ENCODE measurements at regions not wholly inside any gene's neighbourhood (a gene's known extent, or its start where the extent isn't known, plus 50 kb on each side); places are given as distances from the start of the nearest gene placed in this dataset.

DNA sequence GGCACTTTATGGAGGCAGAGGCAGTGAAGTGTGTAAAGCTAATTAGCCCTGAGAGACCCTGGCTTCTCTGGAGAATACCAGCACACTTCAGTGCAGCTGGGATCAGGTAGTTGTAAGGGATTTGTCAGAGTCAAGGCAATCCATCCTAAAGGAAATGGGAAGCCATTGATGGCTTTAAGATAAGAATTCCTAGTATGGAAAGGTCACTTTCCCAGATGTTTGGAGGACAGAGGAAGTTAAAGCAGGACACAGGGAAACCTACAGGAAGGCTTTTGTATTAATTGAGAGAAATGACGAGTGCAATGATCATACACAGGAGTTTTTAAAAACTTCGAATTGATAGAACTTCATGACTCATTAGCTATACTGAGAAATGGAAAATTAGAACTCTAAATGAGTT lies 254.4 kb downstream of the SLC16A7 start:
- Mint-ChIP-seq H3K27ac (ENCODE audit: unreplicated experiment) (peak overlapping the region; percentile 59), H3K4me1 (ENCODE audit: unreplicated experiment) (peaks cover 25% of the 10 kb centered on the region), H3K4me3 (ENCODE audit: unreplicated experiment) (no peak overlapping the region), H3K9me3 (ENCODE audit: unreplicated experiment) (no peaks in the 10 kb centered on the region), H3K36me3 (ENCODE audit: low read depth, unreplicated experiment) (no peaks in the 10 kb centered on the region), H3K27me3 (ENCODE audit: unreplicated experiment) (peaks cover 3% of the 10 kb centered on the region)
- no peak for DNase-seq (ENCODE audit: low spot score)
- TF ChIP-seq, protein P1, sequence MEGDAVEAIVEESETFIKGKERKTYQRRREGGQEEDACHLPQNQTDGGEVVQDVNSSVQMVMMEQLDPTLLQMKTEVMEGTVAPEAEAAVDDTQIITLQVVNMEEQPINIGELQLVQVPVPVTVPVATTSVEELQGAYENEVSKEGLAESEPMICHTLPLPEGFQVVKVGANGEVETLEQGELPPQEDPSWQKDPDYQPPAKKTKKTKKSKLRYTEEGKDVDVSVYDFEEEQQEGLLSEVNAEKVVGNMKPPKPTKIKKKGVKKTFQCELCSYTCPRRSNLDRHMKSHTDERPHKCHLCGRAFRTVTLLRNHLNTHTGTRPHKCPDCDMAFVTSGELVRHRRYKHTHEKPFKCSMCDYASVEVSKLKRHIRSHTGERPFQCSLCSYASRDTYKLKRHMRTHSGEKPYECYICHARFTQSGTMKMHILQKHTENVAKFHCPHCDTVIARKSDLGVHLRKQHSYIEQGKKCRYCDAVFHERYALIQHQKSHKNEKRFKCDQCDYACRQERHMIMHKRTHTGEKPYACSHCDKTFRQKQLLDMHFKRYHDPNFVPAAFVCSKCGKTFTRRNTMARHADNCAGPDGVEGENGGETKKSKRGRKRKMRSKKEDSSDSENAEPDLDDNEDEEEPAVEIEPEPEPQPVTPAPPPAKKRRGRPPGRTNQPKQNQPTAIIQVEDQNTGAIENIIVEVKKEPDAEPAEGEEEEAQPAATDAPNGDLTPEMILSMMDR (IDR thresholded peaks at IDR 0.05; ENCODE audit: unreplicated experiment) = no peak

DNA sequence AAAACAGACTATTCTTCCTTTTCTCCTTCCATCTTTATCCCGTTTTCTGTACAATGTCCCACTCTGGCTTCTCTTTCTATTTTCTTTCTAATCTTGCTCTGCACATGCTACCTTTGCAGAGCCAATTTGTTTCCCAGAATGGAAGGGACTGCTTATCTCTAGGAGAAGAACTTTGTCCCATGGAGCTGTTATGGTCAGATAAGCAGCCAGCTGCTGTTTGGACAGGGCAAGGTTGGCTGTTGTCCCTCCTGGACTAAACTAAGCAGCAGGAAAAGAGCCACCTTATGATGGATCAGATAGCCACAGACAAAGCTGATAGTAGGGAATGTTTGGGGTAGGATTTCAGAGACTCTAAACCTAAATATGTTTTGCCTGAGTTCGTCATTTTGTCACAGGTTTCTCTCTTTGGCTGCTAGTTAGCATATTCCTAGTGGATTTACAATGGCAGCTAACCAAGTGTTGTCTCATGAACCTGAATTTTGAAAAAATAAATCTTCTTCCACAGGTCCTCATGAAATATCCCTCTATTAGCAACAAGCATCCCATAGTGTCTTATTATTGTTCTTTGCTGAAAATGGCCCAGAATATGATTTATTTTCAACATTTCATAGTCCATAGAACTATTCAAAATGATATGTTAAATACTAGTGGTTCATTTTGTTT lies 262.8 kb downstream of the SLC16A7 start:
- peaks cover 6% of the 10 kb centered on the region for H3K9me3 Mint-ChIP-seq (ENCODE audit: unreplicated experiment)
- peak; percentile 14 for DNase-seq (ENCODE audit: low spot score)
- H3K36me3 Mint-ChIP-seq (ENCODE audit: low read depth, unreplicated experiment) = peaks cover 5% of the 10 kb centered on the region
- no peak overlapping the region for H3K27ac Mint-ChIP-seq (ENCODE audit: unreplicated experiment)
- peaks cover 2% of the 10 kb centered on the region for H3K27me3 Mint-ChIP-seq (ENCODE audit: unreplicated experiment)
- TF ChIP-seq, protein P1 (IDR thresholded peaks at IDR 0.05; ENCODE audit: unreplicated experiment) = no peak
- no peak overlapping the region for H3K4me3 Mint-ChIP-seq (ENCODE audit: unreplicated experiment)
- no peaks in the 10 kb centered on the region for H3K4me1 Mint-ChIP-seq (ENCODE audit: unreplicated experiment)

DNA sequence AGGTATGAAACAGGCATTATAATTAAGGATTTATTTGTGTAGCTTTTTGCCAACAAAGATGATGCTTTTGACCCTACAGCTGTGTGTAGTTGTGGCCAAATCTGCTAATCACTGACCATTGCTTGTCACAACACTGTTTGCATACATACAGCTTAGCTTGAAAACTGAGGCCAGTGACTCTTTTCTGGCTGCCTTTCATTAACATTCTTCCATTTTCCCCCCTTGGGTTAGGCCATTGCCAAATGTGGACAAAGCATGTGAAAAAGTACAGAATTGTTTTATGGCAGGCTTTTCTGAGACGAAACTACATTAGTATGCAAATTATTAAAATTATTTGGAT lies 263.3 kb downstream of the SLC16A7 start:
- TF ChIP-seq, protein P1 (IDR thresholded peaks at IDR 0.05; ENCODE audit: unreplicated experiment) = no peak
- H3K27ac Mint-ChIP-seq (ENCODE audit: unreplicated experiment) = no peak overlapping the region
- H3K36me3 Mint-ChIP-seq (ENCODE audit: low read depth, unreplicated experiment) = peaks cover 5% of the 10 kb centered on the region
- no peaks in the 10 kb centered on the region for H3K27me3 Mint-ChIP-seq (ENCODE audit: unreplicated experiment)
- DNase-seq (ENCODE audit: low spot score) = no peak
- no peaks in the 10 kb centered on the region for H3K4me1 Mint-ChIP-seq (ENCODE audit: unreplicated experiment)
- no peak overlapping the region for H3K4me3 Mint-ChIP-seq (ENCODE audit: unreplicated experiment)
- peaks cover 6% of the 10 kb centered on the region for H3K9me3 Mint-ChIP-seq (ENCODE audit: unreplicated experiment)

DNA sequence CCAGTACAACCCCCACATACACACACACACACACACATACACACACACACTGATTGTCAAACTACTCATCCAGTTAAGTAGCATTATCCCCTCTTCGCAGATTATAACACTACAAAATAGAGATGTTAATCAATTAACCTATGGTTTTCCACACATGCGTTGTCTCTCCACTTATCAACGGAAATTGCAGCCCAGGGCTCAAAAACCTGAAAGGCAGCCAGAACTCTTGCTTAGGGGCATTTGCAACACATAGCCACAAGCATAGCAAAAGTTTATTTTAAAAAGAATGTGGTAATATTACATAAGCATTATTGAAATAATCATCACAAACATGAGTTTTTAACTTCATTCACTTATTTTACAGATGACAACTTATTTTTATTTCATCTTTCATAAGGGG lies 265.8 kb downstream of the SLC16A7 start:
- Mint-ChIP-seq H3K9me3 (ENCODE audit: unreplicated experiment) (peaks cover 6% of the 10 kb centered on the region), H3K36me3 (ENCODE audit: low read depth, unreplicated experiment) (peaks cover 5% of the 10 kb centered on the region), H3K27ac (ENCODE audit: unreplicated experiment) (no peak overlapping the region), H3K27me3 (ENCODE audit: unreplicated experiment) (no peaks in the 10 kb centered on the region), H3K4me3 (ENCODE audit: unreplicated experiment) (no peak overlapping the region), H3K4me1 (ENCODE audit: unreplicated experiment) (no peaks in the 10 kb centered on the region)
- TF ChIP-seq, protein P1 (IDR thresholded peaks at IDR 0.05; ENCODE audit: unreplicated experiment) = no peak
- no peak for DNase-seq (ENCODE audit: low spot score)

DNA sequence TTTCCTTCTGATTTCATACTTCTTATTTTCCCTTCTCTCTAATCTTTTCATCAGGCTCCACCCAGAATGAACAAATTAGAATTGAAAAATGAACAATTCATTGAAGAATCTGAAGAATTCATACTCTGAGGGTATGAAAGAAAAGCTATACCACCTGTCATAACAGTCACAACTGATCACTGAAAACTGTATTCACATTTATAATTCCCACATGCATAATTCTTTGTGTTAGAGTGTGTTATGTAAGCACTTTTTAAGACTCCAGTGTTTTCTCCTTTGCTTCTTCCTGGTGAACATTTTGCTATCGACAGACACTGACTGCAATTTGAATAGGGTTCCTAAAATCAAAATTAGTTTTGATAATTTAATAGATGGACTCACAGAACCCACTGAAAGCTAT lies 271.2 kb downstream of the SLC16A7 start:
- no peak for DNase-seq (ENCODE audit: low spot score)
- TF ChIP-seq, protein P1 (IDR thresholded peaks at IDR 0.05; ENCODE audit: unreplicated experiment) = no peak
- H3K4me3 Mint-ChIP-seq (ENCODE audit: unreplicated experiment) = no peak overlapping the region
- H3K36me3 Mint-ChIP-seq (ENCODE audit: low read depth, unreplicated experiment) = no peaks in the 10 kb centered on the region
- H3K27ac Mint-ChIP-seq (ENCODE audit: unreplicated experiment) = no peak overlapping the region
- H3K4me1 Mint-ChIP-seq (ENCODE audit: unreplicated experiment) = no peaks in the 10 kb centered on the region
- no peaks in the 10 kb centered on the region for H3K9me3 Mint-ChIP-seq (ENCODE audit: unreplicated experiment)
- H3K27me3 Mint-ChIP-seq (ENCODE audit: unreplicated experiment) = no peaks in the 10 kb centered on the region

Measured in endothelial cell (in vitro differentiated cells).